ENCODE measurements at regions not wholly inside any gene's neighbourhood (a gene's known extent, or its start where the extent isn't known, plus 50 kb on each side); places are given as distances from the start of the nearest gene placed in this dataset.
"Not testable (repeated sequence)": the region's sequence is repeated elsewhere in the genome, so short reads cannot be mapped to it uniquely, and the experiment has no call there.

DNA sequence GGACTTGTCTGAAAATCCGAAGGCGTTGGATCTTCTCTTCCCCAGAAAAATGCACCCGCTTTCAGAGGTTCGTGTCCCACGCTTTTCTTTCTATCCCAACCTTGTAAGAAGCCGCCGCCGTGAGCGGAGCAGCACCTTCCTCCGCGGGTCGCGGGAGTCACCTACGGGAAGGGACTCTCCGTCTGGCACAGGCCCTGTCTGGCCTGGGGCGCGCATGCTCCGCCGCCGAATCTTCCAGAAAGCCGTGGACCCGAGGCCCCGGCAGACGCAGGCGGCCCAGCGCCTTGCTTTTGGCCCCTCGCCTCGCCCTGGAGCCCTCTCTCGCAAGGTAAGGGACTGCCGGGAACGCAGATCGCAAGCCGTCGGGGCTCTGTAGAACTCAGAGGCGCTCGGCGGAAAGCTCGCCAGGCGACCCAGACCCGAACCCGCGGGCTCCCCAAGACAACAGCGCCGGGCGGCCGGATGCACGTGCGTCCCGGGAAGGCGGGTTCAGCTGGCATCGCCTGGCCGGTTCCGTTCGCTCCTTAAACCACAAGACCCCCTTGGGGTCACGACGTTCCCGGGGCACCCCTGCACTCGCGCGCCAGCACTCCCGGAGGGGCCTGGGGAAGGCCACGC is 4055.2 kb upstream of the TPTE start:
- H3K9me3 Mint-ChIP-seq; H3K27me3 Mint-ChIP-seq (ENCODE audit: low read depth); H3K4me1 Mint-ChIP-seq (ENCODE audit: low read depth); H3K27ac Mint-ChIP-seq; intact Hi-C loops (cut with micrococcal nuclease); H3K36me3 Mint-ChIP-seq (ENCODE audit: low read depth); DNase-seq (ENCODE audit: low spot score); H3K4me3 Mint-ChIP-seq (ENCODE audit: low read depth): not testable (repeated sequence)

DNA sequence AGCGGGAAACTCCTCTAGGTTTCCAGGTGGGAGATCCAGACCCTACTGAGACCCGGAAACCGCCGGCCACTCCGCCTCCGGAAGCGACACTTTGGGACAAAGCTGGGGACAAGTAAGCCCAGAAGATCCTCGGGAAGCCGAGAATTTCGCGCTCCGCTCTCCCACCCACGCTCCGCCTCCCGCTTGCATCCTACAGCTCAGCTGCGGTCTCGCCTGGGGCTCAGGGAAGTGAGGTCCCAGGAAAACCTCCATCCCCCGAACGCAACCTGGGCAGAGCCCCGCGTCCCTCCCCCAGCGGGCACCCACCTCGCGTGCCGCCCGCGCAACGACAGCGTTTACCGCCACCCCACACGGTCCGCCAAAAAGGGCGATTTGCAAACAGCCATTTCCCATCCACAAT is 4054.7 kb upstream of the TPTE start:
- H3K4me3 Mint-ChIP-seq (ENCODE audit: low read depth); H3K36me3 Mint-ChIP-seq (ENCODE audit: low read depth); H3K27me3 Mint-ChIP-seq (ENCODE audit: low read depth); DNase-seq (ENCODE audit: low spot score); H3K9me3 Mint-ChIP-seq; H3K4me1 Mint-ChIP-seq (ENCODE audit: low read depth); intact Hi-C loops (cut with micrococcal nuclease); H3K27ac Mint-ChIP-seq: not testable (repeated sequence)

DNA sequence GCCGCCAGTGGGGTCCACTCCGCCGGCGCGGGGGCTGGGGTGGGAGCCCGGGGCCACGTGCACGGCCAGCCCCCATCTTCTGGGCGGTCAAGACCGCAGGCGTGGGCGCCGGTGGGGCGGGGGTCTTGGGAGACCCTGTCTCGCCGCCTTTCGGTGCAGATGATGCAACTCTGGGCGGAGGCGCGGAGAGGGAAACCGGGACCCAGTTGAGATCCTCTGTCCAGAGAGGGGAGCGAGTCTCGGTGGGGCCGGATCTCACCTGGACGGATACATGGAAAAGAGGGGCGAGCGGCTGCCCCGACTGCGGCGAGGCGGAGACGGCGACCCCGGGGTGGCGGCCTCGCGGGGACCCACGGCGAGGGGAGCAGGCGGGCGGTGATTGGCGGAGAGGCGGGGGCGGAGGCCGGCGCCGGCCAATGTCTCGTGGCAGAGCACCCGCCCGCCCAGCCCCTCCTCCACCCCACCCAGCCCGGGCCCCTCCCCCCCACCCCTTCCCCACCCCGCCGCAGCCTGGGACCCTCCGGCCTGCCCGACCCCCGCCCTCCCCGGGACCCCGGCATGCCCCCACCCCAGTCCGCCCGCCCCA is 4054.1 kb upstream of the TPTE start:
- intact Hi-C loops (cut with micrococcal nuclease); H3K27ac Mint-ChIP-seq; H3K9me3 Mint-ChIP-seq; H3K4me3 Mint-ChIP-seq (ENCODE audit: low read depth); H3K27me3 Mint-ChIP-seq (ENCODE audit: low read depth); H3K4me1 Mint-ChIP-seq (ENCODE audit: low read depth); DNase-seq (ENCODE audit: low spot score); H3K36me3 Mint-ChIP-seq (ENCODE audit: low read depth): not testable (repeated sequence)

DNA sequence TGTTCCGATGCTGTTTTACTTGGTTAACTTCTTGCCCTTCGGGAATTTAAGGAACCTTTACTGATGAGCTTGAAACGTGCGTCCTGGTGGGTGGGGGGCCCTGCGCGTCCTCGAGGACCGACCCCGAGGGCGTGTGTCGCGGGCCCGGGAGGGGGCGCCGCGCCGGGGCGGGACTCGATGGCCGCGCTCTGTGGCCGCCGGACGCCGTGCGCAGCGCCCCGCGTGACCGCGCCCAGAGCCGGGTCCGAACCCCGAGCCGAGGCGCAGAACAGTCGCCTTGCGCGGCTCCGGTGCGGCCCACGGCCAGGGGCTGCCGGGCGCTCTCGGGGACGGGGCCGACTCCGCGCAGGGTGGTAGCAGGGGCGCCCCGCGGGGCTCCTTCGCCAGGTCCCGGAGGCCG is 4053.5 kb upstream of the TPTE start:
- DNase-seq (ENCODE audit: low spot score); H3K4me1 Mint-ChIP-seq (ENCODE audit: low read depth); H3K4me3 Mint-ChIP-seq (ENCODE audit: low read depth); H3K27me3 Mint-ChIP-seq (ENCODE audit: low read depth); H3K36me3 Mint-ChIP-seq (ENCODE audit: low read depth); intact Hi-C loops (cut with micrococcal nuclease); H3K27ac Mint-ChIP-seq; H3K9me3 Mint-ChIP-seq: not testable (repeated sequence)

DNA sequence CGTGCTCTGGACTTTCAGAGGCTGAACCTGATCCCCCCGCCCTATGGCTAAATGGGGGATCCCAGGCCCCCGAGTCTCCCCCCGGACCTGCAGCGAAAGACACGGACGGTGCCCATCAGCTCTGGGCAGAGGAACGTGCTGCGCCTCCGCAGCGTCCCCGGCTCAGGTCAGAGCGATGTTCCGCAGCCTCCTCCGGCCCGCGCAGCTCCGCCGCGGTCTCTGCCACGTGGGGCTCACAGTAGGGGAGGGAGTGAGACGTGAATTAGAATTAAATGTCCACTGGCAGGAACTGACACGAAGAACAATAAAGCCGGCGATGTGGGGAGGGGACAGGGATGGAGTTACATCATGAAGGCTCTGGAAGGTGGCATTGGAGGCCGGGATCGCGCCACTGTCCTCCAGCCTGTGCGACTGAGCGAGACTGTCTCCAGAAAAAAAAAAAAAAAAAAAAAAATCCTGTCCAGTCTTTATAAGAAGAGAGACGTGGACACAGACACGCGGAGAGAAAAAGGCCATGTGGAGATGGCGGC is 4053.0 kb upstream of the TPTE start:
- H3K9me3 Mint-ChIP-seq; H3K36me3 Mint-ChIP-seq (ENCODE audit: low read depth); H3K4me3 Mint-ChIP-seq (ENCODE audit: low read depth); DNase-seq (ENCODE audit: low spot score); intact Hi-C loops (cut with micrococcal nuclease); H3K4me1 Mint-ChIP-seq (ENCODE audit: low read depth); H3K27me3 Mint-ChIP-seq (ENCODE audit: low read depth); H3K27ac Mint-ChIP-seq: not testable (repeated sequence)

DNA sequence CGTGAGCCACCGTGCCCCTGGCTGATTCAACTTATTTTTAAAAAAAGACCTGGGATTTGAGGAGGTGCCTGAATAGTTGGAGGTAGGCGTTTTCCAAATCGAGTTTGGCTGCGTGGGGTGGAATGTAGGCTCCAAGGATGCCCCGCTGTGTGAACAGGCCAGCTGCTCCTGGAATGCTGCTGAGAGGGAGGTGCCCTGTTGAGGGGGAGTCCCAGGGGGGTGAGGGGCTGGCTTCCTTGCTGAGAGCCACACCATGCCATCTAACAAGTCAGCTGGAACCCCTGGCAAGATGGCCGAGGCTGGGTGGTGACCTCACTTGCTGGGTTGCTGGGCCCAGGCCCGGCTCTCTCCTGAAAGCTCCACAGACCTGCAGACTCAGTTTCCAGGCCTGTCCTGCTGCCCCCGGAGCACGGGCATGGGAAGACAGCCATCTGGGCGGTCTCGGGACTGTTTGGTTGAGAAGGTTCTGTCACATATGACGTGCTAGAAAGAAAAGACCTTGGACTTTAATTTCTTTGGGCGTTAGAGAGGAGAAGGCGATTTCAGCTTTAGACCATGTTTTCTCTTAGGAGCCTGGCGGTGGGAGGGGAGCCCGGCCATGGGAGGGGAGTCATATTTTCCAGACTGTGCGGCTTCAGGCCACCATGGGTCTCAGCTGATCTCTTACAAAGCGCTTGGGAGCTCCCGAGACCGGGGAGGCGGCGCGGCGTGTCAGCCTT is 4047.0 kb upstream of the TPTE start:
- DNase-seq (ENCODE audit: low spot score); H3K27ac Mint-ChIP-seq; H3K9me3 Mint-ChIP-seq; H3K4me3 Mint-ChIP-seq (ENCODE audit: low read depth); intact Hi-C loops (cut with micrococcal nuclease); H3K27me3 Mint-ChIP-seq (ENCODE audit: low read depth); H3K36me3 Mint-ChIP-seq (ENCODE audit: low read depth); H3K4me1 Mint-ChIP-seq (ENCODE audit: low read depth): not testable (repeated sequence)

DNA sequence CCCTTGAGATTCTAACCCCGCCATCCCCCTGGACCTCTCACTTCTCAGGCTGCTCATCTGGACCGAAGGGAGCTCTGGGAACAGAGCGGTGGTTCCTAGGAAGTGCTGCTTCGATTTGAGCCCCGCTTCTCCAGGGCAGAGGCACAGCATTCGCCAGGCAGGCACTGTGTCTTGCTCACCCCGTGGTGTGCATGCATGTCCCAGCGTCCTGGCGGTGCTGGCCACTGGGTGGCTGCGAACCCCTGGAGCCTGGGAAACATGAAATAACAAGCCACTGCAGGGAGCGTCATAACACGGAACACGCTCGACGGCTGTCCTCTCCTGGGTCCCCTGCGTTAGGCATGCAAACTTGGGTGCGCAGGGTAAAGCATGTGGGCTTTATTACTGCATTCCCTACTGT is 4040.3 kb upstream of the TPTE start:
- H3K36me3 Mint-ChIP-seq (ENCODE audit: low read depth); H3K4me1 Mint-ChIP-seq (ENCODE audit: low read depth); DNase-seq (ENCODE audit: low spot score); H3K27ac Mint-ChIP-seq; H3K9me3 Mint-ChIP-seq; H3K4me3 Mint-ChIP-seq (ENCODE audit: low read depth); H3K27me3 Mint-ChIP-seq (ENCODE audit: low read depth); intact Hi-C loops (cut with micrococcal nuclease): not testable (repeated sequence)

DNA sequence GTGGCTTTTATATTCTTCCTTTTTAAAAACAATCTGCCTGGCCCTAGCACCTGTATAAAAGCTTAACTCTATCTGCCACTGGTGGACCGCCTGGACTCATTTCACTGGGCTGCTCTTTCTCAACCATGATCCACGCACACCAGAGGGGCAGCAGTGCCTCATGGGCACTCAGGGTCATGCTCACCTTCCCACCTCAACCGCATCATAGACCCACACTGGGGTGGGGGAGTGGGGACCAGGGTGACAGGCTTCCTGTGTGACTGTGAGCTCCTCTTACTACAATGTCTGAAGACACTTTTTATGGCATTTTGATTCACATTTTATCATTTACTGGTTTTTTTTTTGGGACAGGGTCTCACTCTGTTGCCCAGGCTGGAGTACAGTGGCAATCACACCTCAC is 4038.8 kb upstream of the TPTE start:
- H3K4me1 Mint-ChIP-seq (ENCODE audit: low read depth); DNase-seq (ENCODE audit: low spot score); H3K27ac Mint-ChIP-seq; H3K36me3 Mint-ChIP-seq (ENCODE audit: low read depth); H3K4me3 Mint-ChIP-seq (ENCODE audit: low read depth); H3K27me3 Mint-ChIP-seq (ENCODE audit: low read depth); H3K9me3 Mint-ChIP-seq; intact Hi-C loops (cut with micrococcal nuclease): not testable (repeated sequence)

DNA sequence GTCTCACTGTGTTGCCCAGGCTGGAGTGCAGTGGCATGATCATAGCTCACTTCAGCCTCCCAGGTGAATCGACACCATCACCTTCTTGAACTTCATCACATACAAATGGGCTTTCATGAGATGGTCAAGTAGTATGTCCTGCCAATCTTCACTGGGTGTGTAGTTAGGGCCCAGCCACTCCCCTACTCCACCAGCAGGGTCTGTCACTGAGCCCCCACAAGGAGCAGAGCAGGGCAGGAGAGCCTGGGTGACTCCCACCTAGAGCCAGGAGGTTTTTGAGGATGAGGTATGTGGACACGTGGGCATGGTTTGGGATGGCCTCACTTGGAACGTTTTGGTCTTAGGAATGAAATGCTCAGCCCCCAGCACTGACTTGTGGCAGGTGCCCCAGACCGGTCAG is 4037.7 kb upstream of the TPTE start:
- intact Hi-C loops (cut with micrococcal nuclease); DNase-seq (ENCODE audit: low spot score); H3K27me3 Mint-ChIP-seq (ENCODE audit: low read depth); H3K36me3 Mint-ChIP-seq (ENCODE audit: low read depth); H3K9me3 Mint-ChIP-seq; H3K4me1 Mint-ChIP-seq (ENCODE audit: low read depth); H3K27ac Mint-ChIP-seq; H3K4me3 Mint-ChIP-seq (ENCODE audit: low read depth): not testable (repeated sequence)

DNA sequence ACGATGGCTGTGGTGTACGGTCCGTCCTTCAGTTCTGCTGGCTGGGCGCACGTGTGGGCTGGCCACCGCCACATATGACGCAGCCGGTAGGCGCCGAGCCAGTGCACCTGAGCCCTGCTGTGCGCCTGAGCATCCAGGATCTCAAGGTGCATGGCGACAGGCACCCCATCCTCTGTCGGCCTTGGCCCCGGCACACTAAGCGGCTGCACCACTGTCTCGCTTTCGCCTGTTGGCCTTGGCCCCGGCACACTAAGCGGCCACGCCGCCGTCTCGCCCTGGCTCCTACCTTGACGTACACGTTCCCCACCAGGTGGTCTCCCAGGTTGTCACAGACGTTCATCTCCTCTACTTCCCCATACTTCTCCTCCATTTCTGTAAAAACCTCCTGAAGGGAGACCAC is 4034.6 kb upstream of the TPTE start:
- H3K27ac Mint-ChIP-seq; DNase-seq (ENCODE audit: low spot score); H3K27me3 Mint-ChIP-seq (ENCODE audit: low read depth); H3K4me3 Mint-ChIP-seq (ENCODE audit: low read depth); H3K9me3 Mint-ChIP-seq; H3K36me3 Mint-ChIP-seq (ENCODE audit: low read depth); intact Hi-C loops (cut with micrococcal nuclease); H3K4me1 Mint-ChIP-seq (ENCODE audit: low read depth): not testable (repeated sequence)

DNA sequence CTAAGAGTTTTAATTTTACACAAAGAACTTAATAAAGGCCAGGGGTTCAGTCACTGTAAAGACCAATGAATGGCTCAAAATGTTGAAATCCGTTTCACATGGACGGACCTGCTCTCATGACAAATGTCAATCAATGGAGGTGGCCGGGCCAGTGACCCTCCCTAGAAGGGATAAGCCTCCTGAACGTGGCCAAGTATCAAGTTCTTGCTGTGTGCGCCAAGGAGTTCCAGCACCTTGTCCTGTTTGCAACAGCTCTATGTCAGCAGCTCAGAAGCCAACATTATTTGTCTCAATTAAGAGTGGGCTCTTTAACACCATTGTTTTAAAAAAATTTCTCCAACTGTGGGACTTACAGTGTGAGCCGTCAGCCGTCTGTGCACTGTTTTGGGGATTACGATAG is 4028.7 kb upstream of the TPTE start:
- H3K9me3 Mint-ChIP-seq; H3K4me1 Mint-ChIP-seq (ENCODE audit: low read depth); DNase-seq (ENCODE audit: low spot score); intact Hi-C loops (cut with micrococcal nuclease); H3K4me3 Mint-ChIP-seq (ENCODE audit: low read depth); H3K27me3 Mint-ChIP-seq (ENCODE audit: low read depth); H3K27ac Mint-ChIP-seq; H3K36me3 Mint-ChIP-seq (ENCODE audit: low read depth): not testable (repeated sequence)

DNA sequence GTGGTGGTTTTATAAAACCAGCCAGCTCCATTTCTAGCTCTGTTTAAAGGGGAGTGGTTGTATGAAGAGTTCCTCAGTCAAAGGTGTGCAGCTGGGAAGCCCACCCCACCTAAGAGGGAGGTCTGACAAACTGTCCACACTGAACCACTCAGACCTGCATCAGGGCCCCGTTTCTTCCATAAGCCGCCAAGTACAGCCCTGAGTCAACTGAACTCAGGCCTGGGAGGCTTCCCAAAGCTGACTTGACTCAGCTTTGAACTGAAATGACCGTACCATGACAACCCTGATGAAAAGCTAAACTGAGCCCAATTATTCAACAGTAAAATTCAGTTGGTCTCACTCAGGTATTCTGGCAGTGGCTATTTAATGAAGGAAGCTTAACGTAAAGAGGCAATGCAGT is 4027.4 kb upstream of the TPTE start:
- H3K4me1 Mint-ChIP-seq (ENCODE audit: low read depth); intact Hi-C loops (cut with micrococcal nuclease); H3K9me3 Mint-ChIP-seq; H3K27me3 Mint-ChIP-seq (ENCODE audit: low read depth); H3K4me3 Mint-ChIP-seq (ENCODE audit: low read depth); H3K27ac Mint-ChIP-seq; H3K36me3 Mint-ChIP-seq (ENCODE audit: low read depth); DNase-seq (ENCODE audit: low spot score): not testable (repeated sequence)

DNA sequence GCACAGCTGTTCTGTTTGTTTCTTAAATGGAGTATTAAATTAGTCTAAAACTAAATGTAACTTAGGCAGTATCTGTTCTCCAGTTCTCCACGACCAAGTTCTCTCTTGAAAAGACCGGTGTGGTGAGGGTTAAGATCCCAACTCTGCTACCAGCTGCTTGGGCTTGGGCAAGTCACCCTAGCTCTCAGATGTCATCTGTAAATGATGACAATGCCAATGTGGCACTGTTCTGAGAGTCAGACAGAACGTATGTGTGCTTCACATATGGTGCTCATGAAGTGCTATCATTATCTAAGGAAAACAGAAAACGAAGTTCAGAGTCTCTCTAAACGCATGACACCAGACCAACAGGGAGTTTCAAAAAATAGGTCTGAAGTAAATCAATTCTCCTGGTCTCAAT is 4025.0 kb upstream of the TPTE start:
- DNase-seq (ENCODE audit: low spot score): not testable (repeated sequence)

More for the DNA sequence above, 4025.0 kb upstream of the TPTE start:
- H3K9me3 Mint-ChIP-seq; intact Hi-C loops (cut with micrococcal nuclease); H3K27ac Mint-ChIP-seq; H3K27me3 Mint-ChIP-seq (ENCODE audit: low read depth); H3K4me1 Mint-ChIP-seq (ENCODE audit: low read depth); H3K36me3 Mint-ChIP-seq (ENCODE audit: low read depth); H3K4me3 Mint-ChIP-seq (ENCODE audit: low read depth): not testable (repeated sequence)
